Thyroid gland (tissue), 4 donors: ENCODE measurements at regions not wholly inside any gene's neighbourhood (a gene's known extent, or its start where the extent isn't known, plus 50 kb on each side); places are given as distances from the start of the nearest gene placed in this dataset.

ENCODE experiments used
- DNase-seq, 2 donors: peaks; one replicate each; pipeline ENCODE4 v3.0.0-alpha.2; 2019
- H3K27ac ChIP-seq, 3 donors: fragments of 200-600 bp; sonication (generic); 1 replicate in 2 of 3; 2 replicates in 1 of 3; pipeline ENCODE4 v1.5.1; 2016 to 2019; ENCODE audit warnings: mild to moderate bottlenecking in 1 of 3, moderate library complexity in 1 of 3
- H3K27me3 ChIP-seq: fragments of 200-600 bp; sonication (generic); one replicate; pipeline ENCODE4 v1.5.1; 2019
- H3K36me3 ChIP-seq, 2 donors: fragments of 200-600 bp; sonication (generic); one replicate each; pipeline ENCODE4 v1.5.1; 2016 to 2019
- H3K4me1 ChIP-seq, 2 donors: fragments of 200-600 bp; sonication (generic); one replicate each; pipeline ENCODE4 v1.5.1; 2017 to 2019
- H3K4me3 ChIP-seq, 3 donors: fragments of 200-600 bp; sonication (generic); replicated peaks in 1 of 3; 1 replicate in 2 of 3; 2 replicates in 1 of 3; pipeline ENCODE4 v1.5.1; 2016; ENCODE audit warnings: mild to moderate bottlenecking in 1 of 3
- H3K9me3 ChIP-seq: fragments of 200-600 bp; sonication (generic); one replicate; pipeline ENCODE4 v1.5.1; 2017
- POLR2A ChIP-seq, 2 donors: fragments of 450-650 bp; IDR thresholded peaks; one replicate each; pipeline ENCODE4 v1.6.1; 2017; ENCODE audit warnings: antibody characterized with exemption in 2 of 2, mild to moderate bottlenecking in 2 of 2, moderate library complexity in 1 of 2
- WGBS, 2 donors: methylation state at CpG; one replicate each; pipeline ENCODE4 v1.1.5; 2017; 5-methylcytosine and 5-hydroxymethylcytosine counted together
- intact Hi-C: fragments of 100-400 bp; cut with DNase I; formaldehyde crosslinking; loops from one replicate; pipeline ENCODE4 v1.15.1; 2023
- TF ChIP-seq, protein P1 (sequence below), 6 experiments: fragments of 200-600 bp in 3 of 6; fragments of 450-650 bp in 3 of 6; sonication (generic) in 3 of 6; IDR thresholded peaks; one replicate each; pipeline ENCODE4 v1.5.1; 2016 to 2019; ENCODE audit warnings: antibody characterized with exemption in 6 of 6, mild to moderate bottlenecking in 2 of 6, inconsistent platforms in 1 of 6, moderate library complexity in 1 of 6

DNA sequence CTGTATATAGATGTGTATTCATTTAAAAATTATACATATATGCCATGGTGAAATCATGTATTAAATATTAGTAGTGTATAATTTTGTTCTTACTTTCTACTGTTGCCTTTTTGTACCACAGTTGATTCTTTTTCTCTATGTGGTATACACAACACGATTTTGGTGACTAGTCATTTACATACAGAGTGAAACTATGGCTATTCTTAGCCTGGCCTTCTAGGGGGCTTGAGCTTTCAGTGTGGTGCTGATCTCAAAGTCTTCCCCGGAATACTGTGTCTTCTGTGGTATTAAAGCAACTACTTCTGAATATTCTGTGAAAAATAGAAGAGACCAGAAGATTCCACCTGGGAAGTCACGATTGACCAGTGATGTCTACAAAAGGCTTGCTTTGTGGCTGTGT, 301.9 kb downstream of the UTRN start:
- Histone ChIP-seq H3K4me3 (no peak overlapping the region), H3K27ac (peak overlapping the region in 1 of 3 donors; percentile 36), H3K9me3 (no peaks in the 10 kb centered on the region), H3K36me3 (no peaks in the 10 kb centered on the region), H3K4me1 (peaks cover 10 to 13% of the 10 kb centered on the region in 2 donors), H3K27me3 (no peaks in the 10 kb centered on the region)
- TF ChIP-seq, protein P1, sequence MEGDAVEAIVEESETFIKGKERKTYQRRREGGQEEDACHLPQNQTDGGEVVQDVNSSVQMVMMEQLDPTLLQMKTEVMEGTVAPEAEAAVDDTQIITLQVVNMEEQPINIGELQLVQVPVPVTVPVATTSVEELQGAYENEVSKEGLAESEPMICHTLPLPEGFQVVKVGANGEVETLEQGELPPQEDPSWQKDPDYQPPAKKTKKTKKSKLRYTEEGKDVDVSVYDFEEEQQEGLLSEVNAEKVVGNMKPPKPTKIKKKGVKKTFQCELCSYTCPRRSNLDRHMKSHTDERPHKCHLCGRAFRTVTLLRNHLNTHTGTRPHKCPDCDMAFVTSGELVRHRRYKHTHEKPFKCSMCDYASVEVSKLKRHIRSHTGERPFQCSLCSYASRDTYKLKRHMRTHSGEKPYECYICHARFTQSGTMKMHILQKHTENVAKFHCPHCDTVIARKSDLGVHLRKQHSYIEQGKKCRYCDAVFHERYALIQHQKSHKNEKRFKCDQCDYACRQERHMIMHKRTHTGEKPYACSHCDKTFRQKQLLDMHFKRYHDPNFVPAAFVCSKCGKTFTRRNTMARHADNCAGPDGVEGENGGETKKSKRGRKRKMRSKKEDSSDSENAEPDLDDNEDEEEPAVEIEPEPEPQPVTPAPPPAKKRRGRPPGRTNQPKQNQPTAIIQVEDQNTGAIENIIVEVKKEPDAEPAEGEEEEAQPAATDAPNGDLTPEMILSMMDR (IDR thresholded peaks at IDR 0.05), result no peak
- TF ChIP-seq POLR2A (IDR thresholded peaks at IDR 0.05), result no peak
- 78 to 86% methylated on average over 3 of the region's 3 CpGs for WGBS, 2 donors
- DNase-seq, result no peak
- intact Hi-C loops, result loop anchor here (10.0 kb wide), 1 partner anchor 348 kb away; no protein-coding TSS in a partner anchor

- Histone ChIP-seq H3K27me3 (no peaks in the 10 kb centered on the region), H3K27ac (peak overlapping the region in 1 of 3 donors; percentile 35), H3K9me3 (no peaks in the 10 kb centered on the region), H3K36me3 (no peaks in the 10 kb centered on the region), H3K4me3 (no peak overlapping the region), H3K4me1 (peaks cover 8 to 10% of the 10 kb centered on the region in 2 donors)
- 69 to 75% methylated on average over 1 of the region's 1 CpG for WGBS, 2 donors
- no peak for DNase-seq
- intact Hi-C loops, result loop anchor here (10.0 kb wide), 1 partner anchor 346 kb away; no protein-coding TSS in a partner anchor
- no peak for TF ChIP-seq POLR2A (IDR thresholded peaks at IDR 0.05)
- TF ChIP-seq, protein P1 (IDR thresholded peaks at IDR 0.05), result no peak
Measured at GRCh38 chr6:144588697-144589325, 303.7 kb downstream of the UTRN start.

DNA sequence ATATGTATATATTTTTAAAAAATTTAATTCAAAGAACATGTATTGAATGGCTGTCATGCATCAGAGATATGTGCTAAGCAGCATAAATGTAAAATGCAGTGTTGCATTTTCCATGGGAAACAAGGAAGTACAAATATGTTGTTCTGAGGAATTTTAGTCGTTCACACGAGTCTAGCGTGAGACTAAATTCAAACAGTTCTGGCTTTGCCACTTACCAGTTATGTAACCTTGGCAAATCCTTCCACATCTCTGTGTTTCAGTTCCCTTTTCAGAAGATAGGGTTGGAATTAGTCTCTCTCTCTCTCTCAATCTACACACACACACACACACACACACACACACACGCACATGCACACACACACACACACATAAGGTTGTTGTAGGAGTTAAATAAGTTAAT, 305.4 kb downstream of the UTRN start:
- no peak for DNase-seq
- no peak overlapping the region for H3K27ac ChIP-seq
- H3K36me3 ChIP-seq, result no peaks in the 10 kb centered on the region
- H3K27me3 ChIP-seq, result no peaks in the 10 kb centered on the region
- H3K4me3 ChIP-seq, result no peak overlapping the region
- 75 to 83% methylated on average over 4 of the region's 4 CpGs for WGBS, 2 donors
- peaks cover 10 to 12% of the 10 kb centered on the region in 2 donors for H3K4me1 ChIP-seq
- TF ChIP-seq, protein P1 (IDR thresholded peaks at IDR 0.05), result no peak
- no peak for TF ChIP-seq POLR2A (IDR thresholded peaks at IDR 0.05)
- no peaks in the 10 kb centered on the region for H3K9me3 ChIP-seq
- intact Hi-C loops, result no loop called here

DNA sequence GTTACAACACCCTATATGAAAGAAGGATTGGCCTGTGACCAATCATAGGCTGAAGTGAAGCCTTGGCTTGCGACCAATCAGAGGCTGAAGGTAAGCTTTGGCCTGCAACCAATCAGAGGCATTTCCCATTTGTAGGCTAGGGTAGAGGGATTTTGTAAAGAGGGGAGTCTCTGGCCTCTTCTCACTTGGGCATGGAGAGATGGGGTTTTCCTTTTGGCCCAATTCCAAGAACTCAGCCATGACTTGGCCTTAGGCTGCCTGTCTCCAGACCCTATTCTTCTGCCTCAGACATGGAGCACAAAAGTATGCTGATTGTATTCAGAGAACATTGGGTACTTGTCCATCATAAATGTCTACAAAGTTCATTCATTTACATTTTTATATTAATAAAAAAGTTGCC, 308.3 kb downstream of the UTRN start:
- no peak for TF ChIP-seq POLR2A (IDR thresholded peaks at IDR 0.05)
- H3K27me3 ChIP-seq, result no peaks in the 10 kb centered on the region
- H3K9me3 ChIP-seq, result no peaks in the 10 kb centered on the region
- no peak overlapping the region for H3K27ac ChIP-seq
- peaks cover 4 to 10% of the 10 kb centered on the region in 2 donors for H3K4me1 ChIP-seq
- H3K4me3 ChIP-seq, result no peak overlapping the region
- no peak for DNase-seq
- no peaks in the 10 kb centered on the region for H3K36me3 ChIP-seq
- intact Hi-C loops, result no loop called here
- 93 to 100% methylated on average over 1 of the region's 1 CpG for WGBS, 2 donors

DNA sequence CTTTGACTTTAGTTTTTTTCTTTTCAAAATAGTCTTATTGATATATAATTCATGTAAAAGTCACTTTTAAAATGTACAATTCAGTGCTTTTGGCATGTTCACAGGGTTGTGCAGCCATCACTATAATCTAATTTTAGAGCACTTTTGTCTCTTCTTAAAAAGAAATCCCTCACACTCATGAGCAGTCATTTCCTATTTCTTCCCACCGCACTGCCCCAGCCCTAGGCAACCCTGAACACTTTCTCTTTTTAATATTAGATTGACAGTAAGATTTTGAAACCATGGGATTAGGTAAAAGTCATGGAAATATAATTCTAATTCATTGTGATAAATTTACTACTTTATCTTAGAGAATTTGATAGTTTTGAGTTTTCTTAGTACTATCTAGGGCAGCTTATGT, 309.4 kb downstream of the UTRN start:
- intact Hi-C loops, result no loop called here
- Histone ChIP-seq H3K9me3 (no peaks in the 10 kb centered on the region), H3K27ac (no peak overlapping the region), H3K4me3 (no peak overlapping the region), H3K4me1 (peaks cover 0 to 4% of the 10 kb centered on the region in 2 donors), H3K36me3 (no peaks in the 10 kb centered on the region), H3K27me3 (no peaks in the 10 kb centered on the region)
- DNase-seq, result no peak
- no peak for TF ChIP-seq POLR2A (IDR thresholded peaks at IDR 0.05)
- TF ChIP-seq, protein P1 (IDR thresholded peaks at IDR 0.05), result no peak
- 83 to 87% methylated on average over 1 of the region's 1 CpG for WGBS, 2 donors
